SK-N-SH treated with all-trans-retinoic acid at 6 μM for 48 hours (cell line): ENCODE measurements at regions not wholly inside any gene's neighbourhood (a gene's known extent, or its start where the extent isn't known, plus 50 kb on each side); places are given as distances from the start of the nearest gene placed in this dataset.

ENCODE experiments used
- ATAC-seq: fragments of 200-7000 bp; cut with Tn5 transposase; 3 replicates; pipeline ENCODE4 v1.9.1; 2020; ENCODE audit warnings: mild to moderate bottlenecking, moderate library complexity
- ARNTL ChIP-seq: fragments of 450-650 bp; formaldehyde crosslinking; IDR thresholded peaks from 2 replicates; pipeline ENCODE4 v1.5.0; 2020; ENCODE audit warnings: low read depth, mild to moderate bottlenecking, moderate library complexity, borderline replicate concordance
- BACH2 ChIP-seq: fragments of 250-450 bp; sonication (Bioruptor Pico); IDR thresholded peaks from 2 replicates; pipeline ENCODE4 v1.9.0; 2021; ENCODE audit warnings: mild to moderate bottlenecking, borderline replicate concordance
- CSDC2 ChIP-seq: fragments of 250-450 bp; sonication (Bioruptor Pico); IDR thresholded peaks from 2 replicates; pipeline ENCODE4 v1.5.0; 2020; ENCODE audit warnings: mild to moderate bottlenecking, moderate library complexity
- CSRNP3 ChIP-seq: fragments of 250-450 bp; sonication (Bioruptor Pico); IDR thresholded peaks from 2 replicates; pipeline ENCODE4 v1.5.1; 2021; ENCODE audit warnings: mild to moderate bottlenecking, moderate library complexity
- ESRRG ChIP-seq: fragments of 250-450 bp; sonication (Bioruptor Pico); IDR thresholded peaks from 2 replicates; pipeline ENCODE4 v1.6.1; 2021; ENCODE audit warnings: mild to moderate bottlenecking
- GLIS3 ChIP-seq: fragments of 250-450 bp; sonication (Bioruptor Pico); IDR thresholded peaks from 2 replicates; pipeline ENCODE4 v1.5.0; 2020; ENCODE audit warnings: mild to moderate bottlenecking, moderate library complexity
- ISL1 ChIP-seq: fragments of 250-450 bp; sonication (Bioruptor Pico); IDR thresholded peaks from 2 replicates; pipeline ENCODE4 v2.1.2; 2022; ENCODE audit warnings: mild to moderate bottlenecking, moderate library complexity
- OSR1 ChIP-seq: fragments of 250-450 bp; sonication (Bioruptor Pico); IDR thresholded peaks from 2 replicates; pipeline ENCODE4 v1.8.0; 2022; ENCODE audit warnings: moderate library complexity, mild to moderate bottlenecking, inconsistent platforms
- PATZ1 ChIP-seq: fragments of 250-450 bp; sonication (Bioruptor Pico); IDR thresholded peaks from 2 replicates; pipeline ENCODE4 v1.8.0; 2020; ENCODE audit warnings: mild to moderate bottlenecking, moderate library complexity, borderline replicate concordance
- POU6F1 ChIP-seq: fragments of 250-450 bp; sonication (Bioruptor Pico); IDR thresholded peaks from 2 replicates; pipeline ENCODE4 v1.8.0; 2021; ENCODE audit warnings: low read depth, mild to moderate bottlenecking, moderate library complexity, borderline replicate concordance
- PPARA ChIP-seq: fragments of 250-450 bp; sonication (Bioruptor Pico); IDR thresholded peaks from 2 replicates; pipeline ENCODE4 v1.5.0; 2020; ENCODE audit warnings: mild to moderate bottlenecking, borderline replicate concordance
- RARB ChIP-seq: fragments of 250-450 bp; sonication (Bioruptor Pico); IDR thresholded peaks from 2 replicates; pipeline ENCODE4 v1.8.0; 2021; ENCODE audit warnings: mild to moderate bottlenecking, moderate library complexity
- SNAI2 ChIP-seq: fragments of 250-450 bp; sonication (Bioruptor Pico); IDR thresholded peaks from 2 replicates; pipeline ENCODE4 v1.5.0; 2020; ENCODE audit warnings: mild to moderate bottlenecking, moderate library complexity
- TCF4 ChIP-seq: fragments of 250-450 bp; sonication (Bioruptor Pico); IDR thresholded peaks from 2 replicates; pipeline ENCODE4 v1.8.0; 2021; ENCODE audit warnings: mild to moderate bottlenecking, moderate library complexity, borderline replicate concordance
- TOX ChIP-seq: fragments of 250-450 bp; sonication (Bioruptor Pico); IDR thresholded peaks from 2 replicates; pipeline ENCODE4 v1.8.0; 2021; ENCODE audit warnings: mild to moderate bottlenecking, moderate library complexity, borderline replicate concordance
- ZC3H10 ChIP-seq: fragments of 250-450 bp; sonication (Bioruptor Pico); IDR thresholded peaks from 2 replicates; pipeline ENCODE4 v1.5.1; 2021; ENCODE audit warnings: mild to moderate bottlenecking, moderate library complexity
- ZFP3 ChIP-seq: fragments of 250-450 bp; sonication (Bioruptor Pico); IDR thresholded peaks from 2 replicates; pipeline ENCODE4 v1.5.0; 2020; ENCODE audit warnings: mild to moderate bottlenecking, moderate library complexity
- ZFP30 ChIP-seq: fragments of 450-650 bp; formaldehyde crosslinking; IDR thresholded peaks from 2 replicates; pipeline ENCODE4 v1.5.0; 2022; ENCODE audit warnings: mild to moderate bottlenecking, moderate library complexity
- ZNF565 ChIP-seq: fragments of 450-650 bp; formaldehyde crosslinking; conservative IDR thresholded peaks from 2 replicates; pipeline ENCODE4 v1.5.0; 2020; ENCODE audit warnings: low read depth, mild to moderate bottlenecking, moderate library complexity
- ZNF70 ChIP-seq: fragments of 450-650 bp; formaldehyde crosslinking; IDR thresholded peaks from 2 replicates; pipeline ENCODE4 v1.5.0; 2020; ENCODE audit warnings: mild to moderate bottlenecking, moderate library complexity
- ZNF8 ChIP-seq: fragments of 450-650 bp; formaldehyde crosslinking; IDR thresholded peaks from 2 replicates; pipeline ENCODE4 v1.5.0; 2020; ENCODE audit warnings: mild to moderate bottlenecking, moderate library complexity
- TF ChIP-seq, protein P1 (sequence below): fragments of 250-450 bp; sonication (Bioruptor Pico); IDR thresholded peaks from 2 replicates; pipeline ENCODE4 v1.5.0; 2020; ENCODE audit warnings: mild to moderate bottlenecking, moderate library complexity
- TF ChIP-seq, protein P2 (sequence below): fragments of 250-450 bp; sonication (Bioruptor Pico); IDR thresholded peaks from 2 replicates; pipeline ENCODE4 v1.5.1; 2020; ENCODE audit warnings: low read depth, mild to moderate bottlenecking, moderate library complexity

DNA sequence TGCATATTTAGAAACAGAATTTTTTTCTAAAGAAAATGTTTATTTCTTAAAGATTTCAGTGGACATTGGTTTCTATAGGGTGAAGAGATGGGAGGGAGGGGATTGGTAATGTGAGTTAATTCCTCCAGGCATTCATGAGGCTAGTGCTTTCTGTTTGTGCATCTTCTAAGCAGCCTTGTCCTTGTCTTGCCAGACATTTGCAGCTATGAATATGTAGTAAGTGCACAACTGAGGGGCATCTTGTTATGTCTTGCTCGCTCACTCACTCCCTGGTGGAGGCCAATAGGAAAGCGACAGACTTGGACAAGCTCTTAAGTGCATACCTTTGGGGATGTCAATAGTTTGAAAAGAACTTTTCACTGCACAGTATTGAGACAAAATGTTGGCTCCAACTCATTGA lies 92.5 kb upstream of the ATP10A start:
- no peak for ATAC-seq
- TF ChIP-seq ARNTL (CRISPR knock-in tag) (no peak), ZFP3 (CRISPR knock-in tag) (no peak), ZFP30 (CRISPR knock-in tag) (no peak), RARB (CRISPR knock-in tag) (no peak), ZNF565 (CRISPR knock-in tag) (no peak), CSRNP3 (CRISPR knock-in tag) (no peak), ZNF8 (no peak), PPARA (CRISPR knock-in tag) (no peak), BACH2 (no peak)
- TF ChIP-seq, protein P1, sequence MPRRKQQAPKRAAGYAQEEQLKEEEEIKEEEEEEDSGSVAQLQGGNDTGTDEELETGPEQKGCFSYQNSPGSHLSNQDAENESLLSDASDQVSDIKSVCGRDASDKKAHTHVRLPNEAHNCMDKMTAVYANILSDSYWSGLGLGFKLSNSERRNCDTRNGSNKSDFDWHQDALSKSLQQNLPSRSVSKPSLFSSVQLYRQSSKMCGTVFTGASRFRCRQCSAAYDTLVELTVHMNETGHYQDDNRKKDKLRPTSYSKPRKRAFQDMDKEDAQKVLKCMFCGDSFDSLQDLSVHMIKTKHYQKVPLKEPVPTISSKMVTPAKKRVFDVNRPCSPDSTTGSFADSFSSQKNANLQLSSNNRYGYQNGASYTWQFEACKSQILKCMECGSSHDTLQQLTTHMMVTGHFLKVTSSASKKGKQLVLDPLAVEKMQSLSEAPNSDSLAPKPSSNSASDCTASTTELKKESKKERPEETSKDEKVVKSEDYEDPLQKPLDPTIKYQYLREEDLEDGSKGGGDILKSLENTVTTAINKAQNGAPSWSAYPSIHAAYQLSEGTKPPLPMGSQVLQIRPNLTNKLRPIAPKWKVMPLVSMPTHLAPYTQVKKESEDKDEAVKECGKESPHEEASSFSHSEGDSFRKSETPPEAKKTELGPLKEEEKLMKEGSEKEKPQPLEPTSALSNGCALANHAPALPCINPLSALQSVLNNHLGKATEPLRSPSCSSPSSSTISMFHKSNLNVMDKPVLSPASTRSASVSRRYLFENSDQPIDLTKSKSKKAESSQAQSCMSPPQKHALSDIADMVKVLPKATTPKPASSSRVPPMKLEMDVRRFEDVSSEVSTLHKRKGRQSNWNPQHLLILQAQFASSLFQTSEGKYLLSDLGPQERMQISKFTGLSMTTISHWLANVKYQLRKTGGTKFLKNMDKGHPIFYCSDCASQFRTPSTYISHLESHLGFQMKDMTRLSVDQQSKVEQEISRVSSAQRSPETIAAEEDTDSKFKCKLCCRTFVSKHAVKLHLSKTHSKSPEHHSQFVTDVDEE (CRISPR knock-in tag) = no peak

GRCh38 chr15:25954398-25954797 lies 91.3 kb upstream of the ATP10A start:
- TF ChIP-seq ZNF70 (no peak), TCF4 (CRISPR knock-in tag) (no peak), BACH2 (no peak)
- TF ChIP-seq, protein P2, sequence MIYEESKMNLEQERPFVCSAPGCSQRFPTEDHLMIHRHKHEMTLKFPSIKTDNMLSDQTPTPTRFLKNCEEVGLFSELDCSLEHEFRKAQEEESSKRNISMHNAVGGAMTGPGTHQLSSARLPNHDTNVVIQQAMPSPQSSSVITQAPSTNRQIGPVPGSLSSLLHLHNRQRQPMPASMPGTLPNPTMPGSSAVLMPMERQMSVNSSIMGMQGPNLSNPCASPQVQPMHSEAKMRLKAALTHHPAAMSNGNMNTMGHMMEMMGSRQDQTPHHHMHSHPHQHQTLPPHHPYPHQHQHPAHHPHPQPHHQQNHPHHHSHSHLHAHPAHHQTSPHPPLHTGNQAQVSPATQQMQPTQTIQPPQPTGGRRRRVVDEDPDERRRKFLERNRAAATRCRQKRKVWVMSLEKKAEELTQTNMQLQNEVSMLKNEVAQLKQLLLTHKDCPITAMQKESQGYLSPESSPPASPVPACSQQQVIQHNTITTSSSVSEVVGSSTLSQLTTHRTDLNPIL (CRISPR knock-in tag) = no peak
- no peak for ATAC-seq

DNA sequence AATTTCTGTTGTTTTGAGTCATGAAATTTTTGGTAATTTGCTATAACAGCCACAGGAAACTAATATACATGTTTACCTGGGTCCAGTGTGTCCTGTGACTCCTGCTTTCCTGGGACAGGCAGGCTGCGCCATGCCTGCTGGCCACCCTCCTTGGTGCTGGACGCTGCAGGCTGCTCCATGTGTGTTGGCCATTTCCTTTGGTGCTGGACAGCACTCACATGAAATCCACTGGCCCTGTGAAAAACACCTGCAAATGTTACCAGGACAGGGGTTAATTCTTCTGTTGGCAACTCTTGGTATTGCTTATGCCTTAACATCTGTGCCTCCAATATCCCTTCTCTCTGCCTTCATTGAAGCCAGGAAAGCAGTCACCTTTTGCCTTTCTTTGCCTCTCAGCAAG lies 86.9 kb upstream of the ATP10A start:
- ATAC-seq = no peak
- no peak for TF ChIP-seq SNAI2

GRCh38 chr15:25947323-25948314 lies 84.5 kb upstream of the ATP10A start:
- no peak for ATAC-seq
- no peak for TF ChIP-seq PATZ1
- TF ChIP-seq SNAI2 = no peak
- no peak for TF ChIP-seq POU6F1 (CRISPR knock-in tag)
- no peak for TF ChIP-seq GLIS3 (CRISPR knock-in tag)
- TF ChIP-seq CSRNP3 (CRISPR knock-in tag) = no peak
- TF ChIP-seq OSR1 (CRISPR knock-in tag) = no peak
- TF ChIP-seq ESRRG (CRISPR knock-in tag) = no peak
- TF ChIP-seq ISL1 (CRISPR knock-in tag) = no peak
- TF ChIP-seq RARB (CRISPR knock-in tag) = no peak
- no peak for TF ChIP-seq CSDC2 (CRISPR knock-in tag)
- TF ChIP-seq ZFP30 (CRISPR knock-in tag) = no peak
- no peak for TF ChIP-seq ZC3H10 (CRISPR knock-in tag)
- TF ChIP-seq TCF4 (CRISPR knock-in tag) = no peak
- TF ChIP-seq, protein P2 (CRISPR knock-in tag) = no peak
- no peak for TF ChIP-seq TOX
- TF ChIP-seq PPARA (CRISPR knock-in tag) = no peak
